GM06990 (cell line): ENCODE measurements at regions not wholly inside any gene's neighbourhood (a gene's known extent, or its start where the extent isn't known, plus 50 kb on each side); places are given as distances from the start of the nearest gene placed in this dataset.

Experiments used
- DNase-seq: peaks from one replicate; pipeline ENCODE4 v3.0.0-alpha.2; 2011; ENCODE audit not compliant: insufficient read length; ENCODE audit errors: extremely low read depth
- H3K27me3 ChIP-seq: replicated peaks from 2 replicates; pipeline ENCODE4 v1.6.0; 2011; ENCODE audit warnings: low read length; ENCODE audit not compliant: control insufficient read depth, insufficient read depth
- H3K36me3 ChIP-seq: 2 replicates; pipeline ENCODE4 v1.5.1; 2011; ENCODE audit warnings: low read length; ENCODE audit not compliant: control insufficient read depth, insufficient read depth
- H3K4me3 ChIP-seq: replicated peaks from 2 replicates; pipeline ENCODE4 v1.5.1; 2011; ENCODE audit warnings: low read depth, mild to moderate bottlenecking, control low read depth, low read length
- TF ChIP-seq, protein P1 (sequence below): IDR thresholded peaks from 2 replicates; pipeline ENCODE4 v1.5.1; 2011; ENCODE audit warnings: low read length, control low read depth, mild to moderate bottlenecking, inconsistent platforms; ENCODE audit not compliant: insufficient read depth, poor library complexity, severe bottlenecking

DNA sequence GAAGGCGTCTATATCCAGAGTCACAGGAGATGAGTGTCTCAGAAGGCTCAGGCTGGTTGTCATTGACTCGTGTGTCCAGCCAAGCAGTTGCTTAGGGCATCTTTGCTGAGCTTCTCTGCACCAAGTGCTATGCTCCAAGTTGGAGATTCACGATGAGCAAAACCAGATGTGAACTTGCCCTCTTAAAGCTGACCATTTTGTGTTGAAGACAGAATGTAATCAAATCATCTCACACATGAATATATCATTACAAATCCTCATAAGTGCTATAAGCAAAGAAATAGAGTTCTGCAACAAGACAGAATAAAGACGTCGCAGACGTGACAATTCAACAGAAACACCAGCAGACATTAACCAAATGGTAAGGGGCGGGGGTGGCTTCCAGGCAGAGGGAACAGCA is 103.9 kb downstream of the ALDH8A1 start:
- TF ChIP-seq, protein P1, sequence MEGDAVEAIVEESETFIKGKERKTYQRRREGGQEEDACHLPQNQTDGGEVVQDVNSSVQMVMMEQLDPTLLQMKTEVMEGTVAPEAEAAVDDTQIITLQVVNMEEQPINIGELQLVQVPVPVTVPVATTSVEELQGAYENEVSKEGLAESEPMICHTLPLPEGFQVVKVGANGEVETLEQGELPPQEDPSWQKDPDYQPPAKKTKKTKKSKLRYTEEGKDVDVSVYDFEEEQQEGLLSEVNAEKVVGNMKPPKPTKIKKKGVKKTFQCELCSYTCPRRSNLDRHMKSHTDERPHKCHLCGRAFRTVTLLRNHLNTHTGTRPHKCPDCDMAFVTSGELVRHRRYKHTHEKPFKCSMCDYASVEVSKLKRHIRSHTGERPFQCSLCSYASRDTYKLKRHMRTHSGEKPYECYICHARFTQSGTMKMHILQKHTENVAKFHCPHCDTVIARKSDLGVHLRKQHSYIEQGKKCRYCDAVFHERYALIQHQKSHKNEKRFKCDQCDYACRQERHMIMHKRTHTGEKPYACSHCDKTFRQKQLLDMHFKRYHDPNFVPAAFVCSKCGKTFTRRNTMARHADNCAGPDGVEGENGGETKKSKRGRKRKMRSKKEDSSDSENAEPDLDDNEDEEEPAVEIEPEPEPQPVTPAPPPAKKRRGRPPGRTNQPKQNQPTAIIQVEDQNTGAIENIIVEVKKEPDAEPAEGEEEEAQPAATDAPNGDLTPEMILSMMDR, result no peak
- Histone ChIP-seq H3K4me3 (no peak overlapping the region), H3K36me3 (no peaks in the 10 kb centered on the region), H3K27me3 (no peaks in the 10 kb centered on the region; the same call in 1 of the 2 replicates)
- no peak for DNase-seq

DNA sequence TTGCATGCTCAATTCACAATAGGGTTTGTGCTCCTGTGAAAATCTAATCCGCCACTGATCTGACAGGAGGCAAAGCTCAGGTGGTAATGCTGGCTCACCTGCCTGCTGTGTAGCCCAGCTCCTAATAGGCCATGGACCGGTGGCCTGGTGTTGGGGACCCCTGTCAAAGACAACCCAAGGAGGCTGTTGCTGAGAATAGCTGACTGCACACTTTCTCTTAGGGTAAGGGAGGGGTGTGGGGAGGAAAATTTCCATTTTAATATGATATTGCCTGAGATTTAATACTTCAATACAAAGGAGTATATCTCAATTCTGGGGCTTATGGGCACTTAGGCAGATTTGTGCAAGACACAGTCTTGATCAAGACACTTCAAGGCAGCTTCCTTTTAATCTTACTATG is 105.8 kb downstream of the ALDH8A1 start:
- H3K4me3 ChIP-seq, result no peak overlapping the region
- no peaks in the 10 kb centered on the region; the same call in 1 of the 2 replicates for H3K27me3 ChIP-seq
- H3K36me3 ChIP-seq, result no peaks in the 10 kb centered on the region
- no peak for DNase-seq
- TF ChIP-seq, protein P1, result no peak

DNA sequence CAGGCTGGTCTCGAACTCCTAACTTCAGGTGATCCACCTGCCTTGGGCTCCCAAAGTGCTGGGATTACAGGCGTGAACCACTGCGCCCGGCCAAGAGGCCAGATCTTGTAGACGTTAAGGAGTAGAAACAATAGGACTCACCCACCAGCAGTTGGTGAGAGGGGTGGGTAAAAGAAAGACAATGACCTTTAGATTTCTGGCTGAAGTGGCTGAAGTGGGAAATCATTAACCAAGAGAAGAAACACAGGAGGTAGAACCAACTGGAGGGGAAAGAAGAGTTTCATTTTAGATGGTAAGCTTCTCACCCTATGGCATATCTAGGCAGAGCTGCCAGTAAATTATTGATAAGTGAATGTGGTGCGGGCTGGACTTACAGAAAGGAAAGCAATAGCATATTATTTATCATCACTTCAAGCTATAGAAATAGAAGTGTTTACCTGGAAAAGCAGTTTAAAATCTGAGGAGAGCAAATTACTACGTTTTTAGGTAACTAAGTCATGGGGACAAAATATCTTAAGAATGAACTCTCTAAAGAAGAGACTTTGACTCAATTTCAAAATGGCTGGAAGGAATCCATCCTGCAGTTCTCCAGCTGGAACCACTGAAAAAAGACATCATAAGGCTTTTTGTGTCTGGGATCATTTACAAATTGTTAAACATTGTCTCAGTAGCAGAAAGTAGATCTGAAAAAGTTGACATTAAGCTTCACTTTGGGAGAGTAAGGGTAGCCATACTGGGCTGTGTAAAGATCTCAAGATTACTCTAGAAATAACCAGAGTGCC is 109.6 kb downstream of the ALDH8A1 start:
- TF ChIP-seq, protein P1, result no peak
- no peak for DNase-seq
- H3K4me3 ChIP-seq, result no peak overlapping the region
- no peaks in the 10 kb centered on the region for H3K36me3 ChIP-seq
- no peaks in the 10 kb centered on the region for H3K27me3 ChIP-seq

DNA sequence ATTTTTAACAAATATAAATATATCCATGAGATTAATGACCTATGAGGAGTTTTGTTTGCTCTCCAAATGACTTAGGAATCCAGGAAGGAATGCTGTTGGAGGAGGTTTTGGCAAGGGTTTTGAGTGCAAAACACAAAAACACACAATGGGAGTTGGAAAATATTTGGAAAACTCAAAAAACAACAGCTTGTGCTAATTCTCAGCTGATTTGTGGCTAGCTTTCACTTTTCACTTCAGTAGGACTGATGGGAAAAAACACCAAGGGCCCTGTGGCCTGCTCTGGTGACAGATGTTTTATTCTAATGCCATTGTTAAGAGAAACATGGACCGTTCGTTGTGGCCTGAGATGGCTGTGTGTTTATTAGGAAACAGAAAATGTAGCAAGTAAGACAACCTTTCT is 113.9 kb downstream of the ALDH8A1 start:
- TF ChIP-seq, protein P1, result no peak
- no peaks in the 10 kb centered on the region for H3K36me3 ChIP-seq
- no peak overlapping the region for H3K4me3 ChIP-seq
- DNase-seq, result no peak
- H3K27me3 ChIP-seq, result no peaks in the 10 kb centered on the region

DNA sequence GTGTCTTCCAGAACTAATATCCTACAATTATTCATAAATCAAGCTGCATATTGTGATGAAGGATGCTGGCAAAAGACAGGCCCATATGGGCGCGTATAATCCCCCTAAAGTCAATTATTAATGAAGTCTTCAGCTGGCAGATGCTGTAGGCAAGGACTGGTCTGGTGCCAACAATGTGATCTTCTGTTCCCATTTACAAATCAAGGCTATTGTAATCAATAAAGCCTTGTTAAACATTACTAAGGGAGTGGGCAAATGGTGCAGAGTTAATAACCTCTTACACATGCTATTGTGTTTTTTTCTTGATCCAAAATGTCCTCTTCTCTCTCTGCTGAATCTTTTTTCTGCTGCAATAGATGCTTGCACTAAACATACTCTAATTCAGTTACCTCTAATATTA is 119.0 kb downstream of the ALDH8A1 start:
- TF ChIP-seq, protein P1, result no peak
- Histone ChIP-seq H3K36me3 (no peaks in the 10 kb centered on the region), H3K4me3 (no peak overlapping the region), H3K27me3 (no peaks in the 10 kb centered on the region)
- no peak for DNase-seq
